SJCRH30 (cell line): ENCODE measurements at regions not wholly inside any gene's neighbourhood (a gene's known extent, or its start where the extent isn't known, plus 50 kb on each side); places are given as distances from the start of the nearest gene placed in this dataset.

Experiments used
- DNase-seq, 2 experiments: peaks; one replicate each; pipeline ENCODE4 v3.0.0-alpha.2; 2015 to 2020
- H3K27ac ChIP-seq: fragments of 250-450 bp; sonication (Bioruptor Pico); 2 replicates; pipeline ENCODE4 v1.5.1; 2020; ENCODE audit warnings: mild to moderate bottlenecking, moderate library complexity
- H3K27me3 ChIP-seq: fragments of 250-450 bp; sonication (Bioruptor Pico); 2 replicates; pipeline ENCODE4 v1.5.1; 2020; ENCODE audit warnings: mild to moderate bottlenecking, moderate library complexity
- H3K36me3 ChIP-seq: fragments of 250-450 bp; sonication (Bioruptor Pico); 2 replicates; pipeline ENCODE4 v1.5.1; 2020; ENCODE audit warnings: mild to moderate bottlenecking, moderate library complexity
- H3K4me1 ChIP-seq: fragments of 250-450 bp; sonication (Bioruptor Pico); 2 replicates; pipeline ENCODE4 v1.5.1; 2020; ENCODE audit warnings: mild to moderate bottlenecking, moderate library complexity
- H3K4me3 ChIP-seq: fragments of 250-450 bp; sonication (Bioruptor Pico); 2 replicates; pipeline ENCODE4 v1.5.1; 2020; ENCODE audit warnings: mild to moderate bottlenecking, moderate library complexity
- H3K9me3 ChIP-seq: fragments of 250-450 bp; sonication (Bioruptor Pico); replicated peaks from 2 replicates; pipeline ENCODE4 v1.5.1; 2020; ENCODE audit warnings: mild to moderate bottlenecking, moderate library complexity

- Histone ChIP-seq H3K36me3 (no peaks in the 10 kb centered on the region), H3K4me1 (peaks cover 9% of the 10 kb centered on the region; the same call in 1 of the 2 replicates), H3K27ac (no peak overlapping the region), H3K4me3 (no peak overlapping the region), H3K27me3 (peaks cover under 1% of the 10 kb centered on the region), H3K9me3 (no peaks in the 10 kb centered on the region)
- DNase-seq: no peak
Observed at GRCh38 chr15:98144388-98144787, 183.9 kb downstream of the ARRDC4 start.

DNA sequence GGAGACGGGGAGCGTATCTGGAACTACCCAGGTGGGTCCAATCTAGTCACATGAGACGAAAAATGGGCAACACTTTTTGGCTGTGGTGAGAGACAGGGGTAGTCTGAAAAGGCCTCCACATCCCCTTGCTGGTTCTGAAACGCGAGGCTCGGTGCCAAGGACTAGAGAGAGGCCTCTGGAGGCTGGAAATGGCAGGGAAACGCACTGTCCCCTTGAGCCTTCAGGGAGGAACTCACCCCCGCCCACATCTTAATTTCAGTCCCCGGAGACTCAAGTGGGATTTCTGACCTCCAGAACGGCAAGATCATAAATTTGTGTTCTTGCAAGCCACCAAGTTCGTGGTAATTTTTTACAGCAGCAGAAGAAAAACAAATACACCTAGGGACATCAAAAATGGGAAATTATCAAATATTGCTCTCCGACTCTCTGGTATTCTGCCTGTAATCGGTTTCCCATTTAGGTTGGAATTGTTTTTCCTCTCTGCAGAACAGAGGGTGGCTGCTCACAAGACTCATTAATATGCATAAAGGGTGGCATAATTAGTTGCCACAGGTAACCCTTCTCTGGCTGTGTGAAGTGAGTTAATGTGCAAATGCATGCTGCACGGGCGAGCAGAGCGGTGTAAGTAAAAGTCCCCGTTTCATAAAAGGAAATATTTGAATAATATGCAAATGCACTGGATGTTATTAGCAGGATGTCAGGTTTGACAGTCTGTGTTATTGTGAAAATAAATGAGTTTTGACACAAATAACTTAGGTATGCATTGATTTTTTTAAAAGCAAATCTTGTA lies 185.7 kb downstream of the ARRDC4 start:
- peaks cover 3% of the 10 kb centered on the region for H3K27me3 ChIP-seq
- no peaks in the 10 kb centered on the region for H3K36me3 ChIP-seq
- H3K9me3 ChIP-seq: no peaks in the 10 kb centered on the region
- H3K4me3 ChIP-seq: no peak overlapping the region
- H3K27ac ChIP-seq: no peak overlapping the region
- DNase-seq: no peak
- H3K4me1 ChIP-seq: peaks cover 9% of the 10 kb centered on the region; the same call in 1 of the 2 replicates

DNA sequence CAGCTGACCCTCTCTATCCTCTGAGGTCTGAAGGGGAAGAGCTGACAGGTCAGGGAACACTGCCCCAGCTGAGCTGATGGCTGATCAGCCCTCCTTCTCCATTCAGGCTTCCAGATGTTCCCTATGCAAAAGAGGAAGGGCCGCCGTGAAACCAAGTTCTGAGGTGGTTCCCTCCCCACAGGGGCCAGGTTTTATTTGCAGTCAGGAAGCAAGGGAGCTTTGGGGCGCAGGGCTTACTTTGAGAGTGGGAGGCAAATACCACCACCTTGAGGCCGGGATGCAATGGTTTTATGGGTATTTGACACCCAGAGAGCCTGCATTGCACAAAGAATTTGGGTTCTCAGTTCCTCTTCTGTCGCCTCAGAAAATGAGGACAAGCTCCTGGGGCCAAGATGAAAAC lies 186.9 kb downstream of the ARRDC4 start:
- Histone ChIP-seq H3K4me3 (no peak overlapping the region), H3K27ac (no peak overlapping the region), H3K9me3 (no peaks in the 10 kb centered on the region), H3K27me3 (peaks cover 3% of the 10 kb centered on the region), H3K36me3 (no peaks in the 10 kb centered on the region), H3K4me1 (peaks cover 9% of the 10 kb centered on the region; the same call in 1 of the 2 replicates)
- DNase-seq: no peak

GRCh38 chr15:98150084-98150483 lies 189.6 kb downstream of the ARRDC4 start:
- DNase-seq: no peak
- H3K9me3 ChIP-seq: no peaks in the 10 kb centered on the region
- H3K36me3 ChIP-seq: no peaks in the 10 kb centered on the region
- no peak overlapping the region for H3K4me3 ChIP-seq
- H3K4me1 ChIP-seq: no peaks in the 10 kb centered on the region
- H3K27me3 ChIP-seq: peaks cover 5% of the 10 kb centered on the region
- no peak overlapping the region for H3K27ac ChIP-seq

DNA sequence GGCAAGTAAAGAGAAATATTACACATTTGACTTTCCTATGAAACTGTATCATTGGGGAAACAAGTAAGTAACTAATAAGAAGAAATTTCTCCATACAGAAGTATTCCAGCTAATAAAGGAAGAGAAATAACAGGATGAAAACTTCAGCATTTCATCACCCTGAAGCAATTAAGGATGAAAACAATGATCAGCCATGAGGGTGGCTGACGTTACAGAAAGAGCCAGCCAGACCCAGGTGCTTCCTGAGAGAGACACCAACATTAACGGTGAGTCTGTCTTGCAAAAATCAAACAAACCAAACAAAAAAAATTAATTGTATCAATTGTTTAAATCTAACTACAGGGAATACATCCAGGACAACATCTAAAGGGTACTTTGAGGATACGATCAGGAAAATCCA lies 190.0 kb downstream of the ARRDC4 start:
- no peak overlapping the region for H3K27ac ChIP-seq
- no peak overlapping the region for H3K4me3 ChIP-seq
- peaks cover 6% of the 10 kb centered on the region for H3K27me3 ChIP-seq
- DNase-seq: no peak
- no peaks in the 10 kb centered on the region for H3K9me3 ChIP-seq
- H3K4me1 ChIP-seq: no peaks in the 10 kb centered on the region
- H3K36me3 ChIP-seq: no peaks in the 10 kb centered on the region

- Histone ChIP-seq H3K27me3 (peaks cover 6% of the 10 kb centered on the region), H3K4me1 (no peaks in the 10 kb centered on the region), H3K9me3 (no peaks in the 10 kb centered on the region), H3K27ac (no peak overlapping the region), H3K4me3 (no peak overlapping the region), H3K36me3 (no peaks in the 10 kb centered on the region)
- no peak for DNase-seq
Observed at GRCh38 chr15:98151096-98151495, 190.6 kb downstream of the ARRDC4 start.

DNA sequence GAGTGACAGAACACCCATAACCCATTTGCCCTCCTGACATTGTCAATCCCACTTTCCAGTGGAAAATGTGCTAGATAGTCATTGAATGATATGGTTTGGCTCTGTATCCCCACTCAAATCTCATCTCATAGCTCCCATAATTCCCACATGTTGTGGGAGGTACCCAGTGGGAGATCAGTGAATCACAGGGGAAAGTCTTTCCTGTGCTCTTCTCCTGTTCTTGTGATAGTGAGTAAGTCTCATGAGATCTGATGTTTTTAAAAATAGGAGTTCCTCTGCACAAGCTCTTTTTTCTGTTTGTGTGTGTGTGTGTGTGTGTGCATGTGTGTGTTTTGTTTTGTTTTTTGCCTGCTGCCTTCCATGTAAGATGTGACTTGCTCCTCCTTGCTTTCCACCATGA lies 191.7 kb downstream of the ARRDC4 start:
- Histone ChIP-seq H3K27me3 (peaks cover 6% of the 10 kb centered on the region), H3K4me1 (no peaks in the 10 kb centered on the region), H3K36me3 (no peaks in the 10 kb centered on the region), H3K9me3 (no peaks in the 10 kb centered on the region), H3K27ac (no peak overlapping the region), H3K4me3 (no peak overlapping the region)
- no peak for DNase-seq

DNA sequence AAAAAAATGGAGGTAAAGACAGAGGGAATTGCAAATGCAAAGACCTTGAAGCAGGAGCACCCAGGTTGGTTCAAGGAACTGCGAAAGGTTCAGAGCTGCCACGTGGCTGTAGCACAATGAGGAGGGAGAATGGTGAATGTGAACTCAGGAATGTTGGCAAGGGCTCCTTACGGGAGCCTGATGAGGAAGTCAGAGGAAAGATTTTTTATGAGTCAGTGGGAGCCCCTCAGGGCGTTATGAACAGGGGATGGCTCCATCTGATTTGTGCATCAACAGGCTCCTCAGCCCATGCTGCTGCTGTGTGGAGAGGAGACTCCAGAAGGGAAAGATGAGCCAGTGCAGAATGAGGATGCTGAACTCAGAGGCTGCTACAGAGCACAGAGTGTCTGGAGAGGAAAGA lies 194.4 kb downstream of the ARRDC4 start:
- no peak overlapping the region for H3K27ac ChIP-seq
- DNase-seq: no peak
- no peak overlapping the region for H3K4me3 ChIP-seq
- H3K27me3 ChIP-seq: 0 out of 2 replicates have a peak, but pooled peaks cover 3% of the 10 kb centered on the region
- no peaks in the 10 kb centered on the region for H3K4me1 ChIP-seq
- H3K36me3 ChIP-seq: no peaks in the 10 kb centered on the region
- H3K9me3 ChIP-seq: no peaks in the 10 kb centered on the region

DNA sequence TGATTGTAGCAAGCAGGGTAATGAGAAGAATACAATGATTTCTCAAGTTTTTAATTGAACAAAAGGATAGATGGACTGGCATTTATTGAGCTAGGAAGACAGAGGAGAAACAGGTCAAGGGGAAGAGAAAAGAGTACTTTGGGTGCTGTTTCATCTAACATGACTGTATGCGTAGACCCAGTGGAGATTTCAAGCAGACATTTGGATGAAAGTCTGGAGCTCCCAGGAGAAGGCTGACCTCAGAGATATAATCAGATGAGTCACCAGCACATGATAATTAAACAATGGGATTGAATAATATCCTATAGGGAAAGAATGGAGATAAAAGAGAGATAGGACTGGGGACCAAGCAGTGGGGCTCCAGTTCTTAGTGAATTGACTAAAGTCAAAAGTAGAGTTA lies 194.9 kb downstream of the ARRDC4 start:
- no peaks in the 10 kb centered on the region for H3K9me3 ChIP-seq

DNA sequence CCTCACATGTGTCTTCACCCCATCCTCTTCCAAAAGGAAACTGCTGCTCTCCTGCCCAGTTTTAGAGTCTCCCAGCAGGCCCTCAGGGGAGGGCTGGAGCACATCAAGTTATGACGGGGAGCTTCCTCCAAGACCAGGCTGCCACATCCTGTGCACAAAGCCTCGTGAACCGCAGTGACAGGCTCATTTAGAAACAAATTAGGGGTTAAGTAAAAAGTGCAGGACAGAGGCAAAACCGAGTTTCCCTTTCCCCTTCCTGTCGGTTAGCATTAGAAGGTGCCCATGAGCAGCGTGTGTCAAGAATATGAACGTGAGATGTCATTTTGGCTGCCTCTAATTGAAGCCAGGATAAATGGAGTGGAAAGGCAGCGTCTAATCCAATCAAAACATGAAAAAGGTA lies 199.7 kb downstream of the ARRDC4 start:
- Histone ChIP-seq H3K27ac (no peak overlapping the region), H3K36me3 (no peaks in the 10 kb centered on the region), H3K27me3 (no peaks in the 10 kb centered on the region), H3K4me1 (no peaks in the 10 kb centered on the region), H3K4me3 (no peak overlapping the region), H3K9me3 (no peaks in the 10 kb centered on the region)
- no peak for DNase-seq

More for the DNA sequence above, 194.9 kb downstream of the ARRDC4 start:
- H3K27ac ChIP-seq: no peak overlapping the region
- no peaks in the 10 kb centered on the region for H3K4me1 ChIP-seq
- H3K4me3 ChIP-seq: no peak overlapping the region
- DNase-seq: no peak
- no peaks in the 10 kb centered on the region for H3K36me3 ChIP-seq
- H3K27me3 ChIP-seq: 0 out of 2 replicates have a peak, but pooled peaks cover 3% of the 10 kb centered on the region

DNA sequence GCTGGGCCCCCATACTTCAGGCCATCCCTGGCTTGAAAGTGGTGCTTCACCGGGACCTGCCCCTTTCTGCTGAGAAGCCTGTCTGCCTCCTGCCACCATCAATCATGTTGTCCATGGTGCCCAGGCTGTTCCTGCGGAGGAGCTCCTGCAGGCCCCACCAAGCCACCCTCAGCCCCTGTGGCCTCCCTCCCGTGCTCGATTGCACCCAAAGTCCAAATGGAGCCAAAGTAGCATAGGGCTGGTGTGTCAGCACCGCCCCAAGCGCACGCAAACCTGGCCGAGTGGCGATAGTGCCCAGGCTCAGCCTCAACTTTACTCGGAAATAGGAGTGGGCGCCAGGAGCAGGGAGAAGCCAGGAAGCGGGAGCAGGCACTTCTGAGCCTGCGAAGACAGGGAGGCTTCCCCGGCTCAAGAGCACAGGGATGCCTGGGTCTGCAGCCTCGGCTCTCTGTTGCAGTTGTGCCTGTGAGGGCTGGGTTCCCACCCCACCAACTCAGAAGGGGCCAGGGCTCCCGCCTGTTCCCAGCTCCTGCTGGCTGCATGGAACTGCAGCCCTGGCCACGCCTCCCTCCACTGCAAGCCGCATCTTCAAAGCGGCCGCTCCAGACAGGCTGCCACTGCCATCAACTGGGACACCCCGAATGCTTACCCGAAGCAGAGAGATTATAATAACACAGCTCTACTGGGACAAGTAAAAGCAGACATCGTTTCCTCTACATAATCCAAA lies 203.0 kb downstream of the ARRDC4 start:
- Histone ChIP-seq H3K4me3 (no peak overlapping the region), H3K9me3 (no peaks in the 10 kb centered on the region), H3K36me3 (no peaks in the 10 kb centered on the region), H3K27me3 (no peaks in the 10 kb centered on the region), H3K4me1 (no peaks in the 10 kb centered on the region), H3K27ac (no peak overlapping the region)
- DNase-seq: no peak

GRCh38 chr15:98164571-98164970 lies 204.1 kb downstream of the ARRDC4 start:
- H3K27ac ChIP-seq: no peak overlapping the region
- no peak for DNase-seq
- H3K27me3 ChIP-seq: no peaks in the 10 kb centered on the region
- H3K4me1 ChIP-seq: no peaks in the 10 kb centered on the region
- H3K4me3 ChIP-seq: no peak overlapping the region
- no peaks in the 10 kb centered on the region for H3K36me3 ChIP-seq
- no peaks in the 10 kb centered on the region for H3K9me3 ChIP-seq

GRCh38 chr15:98164986-98165385 lies 204.5 kb downstream of the ARRDC4 start:
- H3K4me3 ChIP-seq: no peak overlapping the region
- no peak overlapping the region for H3K27ac ChIP-seq
- no peaks in the 10 kb centered on the region for H3K4me1 ChIP-seq
- no peaks in the 10 kb centered on the region for H3K27me3 ChIP-seq
- H3K9me3 ChIP-seq: no peaks in the 10 kb centered on the region
- DNase-seq: no peak
- no peaks in the 10 kb centered on the region for H3K36me3 ChIP-seq

DNA sequence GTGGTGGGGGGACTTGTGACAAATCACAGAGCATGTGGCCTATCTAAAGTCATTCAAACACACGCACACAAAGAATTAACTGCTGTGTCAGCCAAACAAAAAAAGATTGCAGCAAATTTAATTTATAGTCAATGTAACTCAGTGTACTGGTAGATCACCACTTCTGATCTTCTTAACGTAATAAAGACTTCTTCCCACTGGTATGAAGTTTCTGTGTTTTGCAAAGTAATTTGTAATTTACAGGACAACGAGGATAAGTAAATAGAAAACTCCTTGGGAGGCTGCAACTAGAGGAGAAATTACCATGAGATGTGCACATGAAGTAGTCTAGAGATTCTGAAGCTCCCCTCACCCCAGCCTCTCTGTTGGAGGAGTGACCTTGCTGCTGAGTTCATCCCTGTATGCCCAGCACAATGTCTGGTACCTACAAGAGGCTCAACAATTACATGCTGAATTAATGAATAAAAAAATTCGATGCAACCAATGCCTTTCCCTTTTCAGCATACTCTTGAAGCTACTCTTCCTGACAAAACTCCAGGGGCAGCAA lies 207.3 kb downstream of the ARRDC4 start:
- H3K4me1 ChIP-seq: no peaks in the 10 kb centered on the region
- no peaks in the 10 kb centered on the region for H3K9me3 ChIP-seq
- H3K4me3 ChIP-seq: no peak overlapping the region
- H3K36me3 ChIP-seq: no peaks in the 10 kb centered on the region
- peaks cover 3% of the 10 kb centered on the region; the same call in 1 of the 2 replicates for H3K27me3 ChIP-seq
- no peak overlapping the region for H3K27ac ChIP-seq
- no peak for DNase-seq

- no peak for DNase-seq
- Histone ChIP-seq H3K27ac (no peak overlapping the region), H3K9me3 (no peaks in the 10 kb centered on the region), H3K4me3 (no peak overlapping the region), H3K36me3 (no peaks in the 10 kb centered on the region), H3K4me1 (no peaks in the 10 kb centered on the region), H3K27me3 (peaks cover 3% of the 10 kb centered on the region; the same call in 1 of the 2 replicates)
Observed at GRCh38 chr15:98169551-98169950, 209.0 kb downstream of the ARRDC4 start.
